Mesenchymal stem cell (in vitro differentiated cells and primary cell): ENCODE measurements at regions not wholly inside any gene's neighbourhood (a gene's known extent, or its start where the extent isn't known, plus 50 kb on each side); places are given as distances from the start of the nearest gene placed in this dataset.

Source experiments
- DNase-seq: peaks from one replicate; pipeline ENCODE4 v3.0.0-alpha.2; 2013
- H2AFZ ChIP-seq: one replicate; pipeline ENCODE4 v1.6.1; 2013; ENCODE audit warnings: low read depth, mild to moderate bottlenecking, control low read depth, inconsistent platforms, low read length, moderate library complexity
- H2AK5ac ChIP-seq: 2 replicates; pipeline ENCODE4 v1.6.1; 2013; ENCODE audit warnings: low read length, moderate library complexity, mild to moderate bottlenecking, inconsistent platforms; ENCODE audit not compliant: severe bottlenecking
- H2BK120ac ChIP-seq: one replicate; pipeline ENCODE4 v1.6.1; 2013; ENCODE audit warnings: low read depth, mild to moderate bottlenecking, inconsistent platforms, low read length, moderate library complexity
- H2BK12ac ChIP-seq, 2 experiments: one replicate each; pipeline ENCODE4 v1.6.1; 2013; ENCODE audit warnings: inconsistent platforms in 2 of 2, low read length in 2 of 2, mild to moderate bottlenecking in 2 of 2, moderate library complexity in 2 of 2, control low read depth in 1 of 2
- H2BK15ac ChIP-seq: one replicate; pipeline ENCODE4 v1.6.1; 2013; ENCODE audit warnings: mild to moderate bottlenecking, low read depth, inconsistent platforms; ENCODE audit not compliant: poor library complexity, severe bottlenecking
- H2BK5ac ChIP-seq: 2 replicates; pipeline ENCODE4 v1.6.1; 2013; ENCODE audit warnings: low read depth, mild to moderate bottlenecking, low read length, control low read depth, inconsistent platforms; ENCODE audit not compliant: poor library complexity, severe bottlenecking
- H3K14ac ChIP-seq, 2 experiments: one replicate each; pipeline ENCODE4 v1.6.1; 2013; ENCODE audit warnings: inconsistent platforms in 2 of 2, low read length in 2 of 2, control low read depth in 1 of 2, mild to moderate bottlenecking in 1 of 2, moderate library complexity in 1 of 2
- H3K18ac ChIP-seq, 2 experiments: one replicate each; pipeline ENCODE4 v1.6.1; 2013; ENCODE audit warnings: inconsistent platforms in 2 of 2, low read length in 2 of 2, control low read depth in 1 of 2, low read depth in 1 of 2, mild to moderate bottlenecking in 1 of 2
- H3K23ac ChIP-seq, 2 experiments: one replicate each; pipeline ENCODE4 v1.6.1; 2013; ENCODE audit warnings: inconsistent platforms in 2 of 2, low read length in 2 of 2, mild to moderate bottlenecking in 2 of 2, moderate library complexity in 2 of 2, control low read depth in 1 of 2
- H3K27ac ChIP-seq: 2 replicates; pipeline ENCODE4 v1.5.1; 2013; ENCODE audit warnings: mild to moderate bottlenecking, moderate library complexity, low read length, control low read depth, inconsistent platforms; ENCODE audit not compliant: poor library complexity, severe bottlenecking
- H3K27me3 ChIP-seq, 2 experiments: 2 replicates each; pipeline versions ENCODE4 v1.6.1 to v1.7.0; 2013; ENCODE audit warnings: low read length in 2 of 2, mild to moderate bottlenecking in 2 of 2, moderate library complexity in 2 of 2, control low read depth in 1 of 2, inconsistent platforms in 1 of 2; ENCODE audit not compliant: control insufficient read depth in 1 of 2, insufficient read depth in 1 of 2
- H3K36me3 ChIP-seq, 2 experiments: 2 replicates each; pipeline versions ENCODE4 v1.6.1 to v1.7.0; 2013; ENCODE audit warnings: low read length in 2 of 2, control low read depth in 1 of 2, inconsistent platforms in 1 of 2, low read depth in 1 of 2, mild to moderate bottlenecking in 1 of 2; ENCODE audit not compliant: insufficient read depth in 2 of 2, control insufficient read depth in 1 of 2
- H3K4ac ChIP-seq, 2 experiments: one replicate each; pipeline ENCODE4 v1.6.1; 2013; ENCODE audit warnings: inconsistent platforms in 2 of 2, low read length in 2 of 2, mild to moderate bottlenecking in 2 of 2, moderate library complexity in 2 of 2, control low read depth in 1 of 2, low read depth in 1 of 2
- H3K4me1 ChIP-seq: 2 replicates; pipeline ENCODE4 v1.6.1; 2013; ENCODE audit warnings: low read depth, low read length, control low read depth; ENCODE audit not compliant: control insufficient read depth, insufficient read depth
- H3K4me2 ChIP-seq: 2 replicates; pipeline ENCODE4 v1.6.1; 2013; ENCODE audit warnings: low read length, mild to moderate bottlenecking, inconsistent platforms; ENCODE audit not compliant: poor library complexity, severe bottlenecking
- H3K4me3 ChIP-seq, 2 experiments: 2 replicates each; pipeline versions ENCODE4 v1.5.1 to v1.7.0; 2013; ENCODE audit warnings: low read length in 2 of 2, mild to moderate bottlenecking in 2 of 2, control low read depth in 1 of 2, low read depth in 1 of 2; ENCODE audit not compliant: insufficient read depth in 1 of 2
- H3K79me1 ChIP-seq: replicated peaks from 2 replicates; pipeline ENCODE4 v1.6.1; 2013; ENCODE audit warnings: mild to moderate bottlenecking, control low read depth, low read length, inconsistent platforms; ENCODE audit not compliant: poor library complexity, severe bottlenecking
- H3K9ac ChIP-seq: 2 replicates; pipeline ENCODE4 v1.7.0; 2013; ENCODE audit warnings: mild to moderate bottlenecking, low read length, moderate library complexity
- H3K9me3 ChIP-seq: 2 replicates; pipeline ENCODE4 v1.7.0; 2013; ENCODE audit warnings: mild to moderate bottlenecking, low read length; ENCODE audit not compliant: control insufficient read depth
- H4K8ac ChIP-seq: one replicate; pipeline ENCODE4 v1.6.1; 2013; ENCODE audit warnings: inconsistent platforms, mild to moderate bottlenecking, low read length, moderate library complexity
- H4K91ac ChIP-seq: one replicate; pipeline ENCODE4 v1.6.1; 2013; ENCODE audit warnings: mild to moderate bottlenecking, low read length, inconsistent platforms
- WGBS: methylation state at CpG from one replicate; pipeline ENCODE4 v1.1.7; 2013; ENCODE audit warnings: mixed read lengths; 5-methylcytosine and 5-hydroxymethylcytosine counted together

DNA sequence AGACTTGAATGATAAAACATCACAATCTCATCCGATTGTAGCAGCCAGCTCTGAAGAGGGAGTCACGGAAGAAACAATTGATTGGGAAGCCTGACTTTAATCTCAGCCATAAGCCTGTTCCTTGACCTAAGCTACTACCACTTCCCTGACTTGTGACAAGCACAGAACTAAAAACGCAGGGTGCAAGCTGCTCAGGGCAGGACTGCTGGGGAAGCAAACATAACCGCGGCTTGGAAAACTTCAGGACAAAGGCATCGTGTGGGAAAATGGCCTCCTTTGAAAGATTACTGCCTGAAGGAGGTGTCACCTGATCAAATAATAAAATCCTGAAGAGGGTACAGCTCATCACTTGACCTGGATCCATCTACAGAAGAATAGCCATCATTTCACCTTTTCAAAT is 595.3 kb upstream of the CADM1 start:
- Histone ChIP-seq H3K79me1 (no peaks in the 10 kb centered on the region), H3K36me3 (no peaks in the 10 kb centered on the region), H3K4me2 (no peak overlapping the region), H3K23ac (no peak overlapping the region), H3K14ac (no peak overlapping the region), H2BK120ac (no peak overlapping the region), H4K91ac (no peak overlapping the region), H3K18ac (no peak overlapping the region), H2AFZ (no peak overlapping the region), H3K27me3 (peaks cover 0 to 53% of the 10 kb centered on the region in 2 experiments), H3K9me3 (no peaks in the 10 kb centered on the region), H2BK15ac (no peak overlapping the region), H4K8ac (no peak overlapping the region), H3K9ac (no peak overlapping the region), H3K4me3 (no peak overlapping the region), H3K27ac (no peak overlapping the region), H2AK5ac (no peak overlapping the region), H2BK12ac (no peak overlapping the region), H3K4me1 (no peaks in the 10 kb centered on the region), H3K4ac (no peak overlapping the region), H2BK5ac (no peak overlapping the region)
- WGBS = 79% methylated on average over 6 of the region's 6 CpGs
- no peak for DNase-seq

DNA sequence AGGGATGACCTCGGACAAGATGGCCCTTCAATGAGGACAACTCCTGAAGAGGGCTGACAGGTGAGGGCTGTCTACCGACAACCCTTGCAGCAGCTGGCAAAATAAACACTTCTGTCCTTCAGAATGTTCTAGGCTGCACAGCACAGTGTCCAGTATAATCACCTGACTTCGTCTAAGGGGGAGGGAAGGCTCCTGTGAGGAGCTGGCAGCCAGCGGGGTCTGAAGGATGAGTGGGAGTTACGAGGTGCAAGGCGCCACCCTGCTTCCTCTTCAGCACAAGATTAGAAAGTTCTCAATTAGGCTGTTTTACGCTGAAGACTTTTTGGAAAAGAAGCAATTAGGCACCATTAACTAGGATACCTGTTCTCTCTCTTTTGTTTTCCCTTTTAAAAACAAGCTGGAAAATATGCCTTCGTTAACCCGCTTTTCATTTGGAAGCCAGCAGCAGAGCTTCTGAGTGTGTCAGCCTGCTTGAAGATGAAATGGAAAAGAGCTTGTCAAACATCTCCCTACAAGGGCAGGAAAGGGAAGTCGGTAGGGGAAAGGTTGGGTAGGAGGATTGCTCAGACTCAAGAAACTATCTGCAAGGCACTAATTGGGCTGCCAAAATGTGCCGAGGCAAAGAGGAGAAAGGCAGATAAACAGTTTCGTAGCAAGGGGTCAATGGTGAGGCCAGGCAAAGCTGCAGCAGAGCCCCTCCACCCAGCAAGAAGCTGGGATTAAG is 592.2 kb upstream of the CADM1 start:
- no peak overlapping the region for H2BK15ac ChIP-seq
- no peak overlapping the region for H3K14ac ChIP-seq
- H3K9me3 ChIP-seq = no peaks in the 10 kb centered on the region
- no peak overlapping the region for H2BK120ac ChIP-seq
- no peak overlapping the region for H4K8ac ChIP-seq
- H2AK5ac ChIP-seq = no peak overlapping the region
- peaks cover 0 to 51% of the 10 kb centered on the region in 2 experiments for H3K27me3 ChIP-seq
- H3K36me3 ChIP-seq = no peaks in the 10 kb centered on the region
- no peak overlapping the region for H2BK12ac ChIP-seq
- H3K4me1 ChIP-seq = no peaks in the 10 kb centered on the region
- no peak for DNase-seq
- H3K4me2 ChIP-seq = no peak overlapping the region
- H4K91ac ChIP-seq = no peak overlapping the region
- no peak overlapping the region for H3K23ac ChIP-seq
- H3K4me3 ChIP-seq = no peak overlapping the region
- H2BK5ac ChIP-seq = no peak overlapping the region
- no peak overlapping the region for H3K27ac ChIP-seq
- no peaks in the 10 kb centered on the region for H3K79me1 ChIP-seq
- no peak overlapping the region for H2AFZ ChIP-seq
- WGBS = 72% methylated on average over 10 of the region's 12 CpGs
- H3K9ac ChIP-seq = no peak overlapping the region
- no peak overlapping the region for H3K18ac ChIP-seq
- no peak overlapping the region for H3K4ac ChIP-seq

DNA sequence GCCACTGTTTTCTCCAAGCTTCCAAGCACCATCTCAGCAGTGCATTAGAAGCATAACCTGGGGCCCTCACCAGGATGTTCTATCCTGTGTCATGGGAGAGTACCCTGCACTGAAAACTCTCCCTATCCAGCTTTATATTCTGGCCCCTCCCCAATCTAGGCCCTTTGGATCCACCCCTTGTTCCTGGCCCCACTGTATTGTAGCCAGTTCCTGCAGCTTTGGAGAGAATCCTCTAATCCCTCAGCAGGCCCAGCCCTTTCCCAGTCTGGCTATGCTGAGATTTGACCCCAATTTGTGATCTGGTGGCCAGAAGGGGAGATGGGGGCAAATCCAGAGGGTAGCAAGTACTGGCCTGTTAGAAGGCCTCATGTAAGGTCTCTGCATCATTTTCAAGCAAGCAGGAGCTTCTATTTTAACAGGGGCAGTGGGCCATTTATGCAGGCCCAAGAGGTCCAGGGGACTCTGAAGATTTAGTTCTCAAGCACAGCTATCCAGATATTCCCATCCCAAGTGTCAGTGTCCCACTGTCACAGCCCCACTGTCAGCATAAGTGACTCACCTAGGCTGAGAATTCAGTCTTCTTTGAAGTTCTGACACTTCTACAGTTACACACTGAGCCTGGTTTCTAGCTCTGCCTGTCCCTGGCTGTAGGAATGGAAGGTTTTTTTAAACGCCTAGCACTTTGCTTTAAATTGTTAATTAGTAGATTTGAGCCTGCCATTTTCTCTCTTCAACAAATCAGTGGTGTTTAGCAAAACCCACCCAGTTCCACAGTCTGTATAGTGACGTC is 589.5 kb upstream of the CADM1 start:
- H3K4me1 ChIP-seq = no peaks in the 10 kb centered on the region
- no peak overlapping the region for H2AK5ac ChIP-seq
- H3K18ac ChIP-seq = no peak overlapping the region
- H3K14ac ChIP-seq = no peak overlapping the region
- H3K27me3 ChIP-seq = peaks cover 0 to 47% of the 10 kb centered on the region in 2 experiments
- no peak overlapping the region for H4K91ac ChIP-seq
- H3K9me3 ChIP-seq = no peaks in the 10 kb centered on the region
- no peak overlapping the region for H3K4me3 ChIP-seq
- H2BK5ac ChIP-seq = no peak overlapping the region
- no peaks in the 10 kb centered on the region for H3K36me3 ChIP-seq
- no peak overlapping the region for H2BK12ac ChIP-seq
- no peak overlapping the region for H3K4me2 ChIP-seq
- 28% methylated on average over 2 of the region's 2 CpGs for WGBS
- H4K8ac ChIP-seq = no peak overlapping the region
- H2BK120ac ChIP-seq = no peak overlapping the region
- no peak overlapping the region for H3K4ac ChIP-seq
- no peak overlapping the region for H2BK15ac ChIP-seq
- no peak overlapping the region for H2AFZ ChIP-seq
- no peak overlapping the region for H3K23ac ChIP-seq
- no peak overlapping the region for H3K9ac ChIP-seq
- H3K79me1 ChIP-seq = no peaks in the 10 kb centered on the region
- H3K27ac ChIP-seq = no peak overlapping the region
- no peak for DNase-seq

DNA sequence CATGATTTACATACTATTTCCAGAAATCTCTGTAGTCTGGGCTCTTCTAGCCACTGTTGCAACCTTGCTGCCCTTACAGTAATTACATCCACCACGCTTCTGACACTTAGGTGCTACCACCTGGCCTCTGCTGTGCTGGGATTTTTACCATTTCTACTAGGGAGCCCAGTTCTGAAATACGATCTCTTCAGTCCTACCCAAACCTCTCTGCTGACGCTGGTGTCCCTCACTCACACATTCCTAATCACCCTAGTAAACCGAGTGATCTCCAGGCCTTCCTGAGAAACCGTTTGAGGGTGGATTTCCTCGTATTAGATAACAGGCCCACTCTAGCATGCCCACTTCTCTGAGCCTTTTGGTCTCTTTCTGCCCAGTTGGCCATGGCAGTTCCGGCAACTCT is 588.9 kb upstream of the CADM1 start:
- H2BK5ac ChIP-seq = no peak overlapping the region
- peaks cover 0 to 48% of the 10 kb centered on the region in 2 experiments for H3K27me3 ChIP-seq
- no peak overlapping the region for H2AFZ ChIP-seq
- H4K8ac ChIP-seq = no peak overlapping the region
- H3K9me3 ChIP-seq = no peaks in the 10 kb centered on the region
- no peaks in the 10 kb centered on the region for H3K36me3 ChIP-seq
- no peak overlapping the region for H3K14ac ChIP-seq
- H3K79me1 ChIP-seq = no peaks in the 10 kb centered on the region
- no peak overlapping the region for H4K91ac ChIP-seq
- no peak overlapping the region for H3K18ac ChIP-seq
- no peak overlapping the region for H2AK5ac ChIP-seq
- H2BK12ac ChIP-seq = no peak overlapping the region
- H3K9ac ChIP-seq = no peak overlapping the region
- no peak overlapping the region for H2BK120ac ChIP-seq
- no peak overlapping the region for H3K4me2 ChIP-seq
- no peak overlapping the region for H3K4ac ChIP-seq
- H3K23ac ChIP-seq = no peak overlapping the region
- no peak overlapping the region for H3K27ac ChIP-seq
- no peak for DNase-seq
- H3K4me3 ChIP-seq = no peak overlapping the region
- 36% methylated on average over 7 of the region's 7 CpGs for WGBS
- no peaks in the 10 kb centered on the region for H3K4me1 ChIP-seq
- H2BK15ac ChIP-seq = no peak overlapping the region
